Sigmoid colon (tissue), 6 donors: ENCODE measurements at regions not wholly inside any gene's neighbourhood (a gene's known extent, or its start where the extent isn't known, plus 50 kb on each side); places are given as distances from the start of the nearest gene placed in this dataset.

ENCODE experiments used
- DNase-seq: peaks from one replicate; pipeline ENCODE4 v3.0.0-alpha.2; 2019
- H3K27ac ChIP-seq, 4 donors: fragments of 200-600 bp; sonication (generic); one replicate each; pipeline ENCODE4 v1.5.1; 2016 to 2019; ENCODE audit warnings: mild to moderate bottlenecking in 1 of 4
- H3K27me3 ChIP-seq, 3 donors: fragments of 200-600 bp; sonication (generic); one replicate each; pipeline ENCODE4 v1.5.1; 2019; ENCODE audit warnings: mild to moderate bottlenecking in 1 of 3
- H3K36me3 ChIP-seq, 4 donors: fragments of 200-600 bp; sonication (generic); one replicate each; pipeline ENCODE4 v1.5.1; 2016 to 2019
- H3K4me1 ChIP-seq, 4 donors: fragments of 200-600 bp; sonication (generic); one replicate each; pipeline ENCODE4 v1.5.1; 2017 to 2019
- H3K4me3 ChIP-seq, 4 donors: fragments of 200-600 bp; sonication (generic); one replicate each; pipeline ENCODE4 v1.5.1; 2017 to 2019; ENCODE audit warnings: mild to moderate bottlenecking in 2 of 4, moderate library complexity in 1 of 4
- H3K9me3 ChIP-seq, 4 donors: fragments of 200-600 bp in 3 of 4; sonication (generic) in 3 of 4; one replicate each; pipeline versions ENCODE4 v1.5.1 to v1.6.1; 2013 to 2019
- EP300 ChIP-seq, 4 donors: sonication (generic); formaldehyde crosslinking; IDR thresholded peaks; one replicate each; pipeline ENCODE4 v1.6.1; 2017; ENCODE audit warnings: antibody characterized with exemption in 4 of 4
- POLR2A ChIP-seq, 2 donors: fragments of 450-650 bp; IDR thresholded peaks; one replicate each; pipeline ENCODE4 v1.6.1; 2016; ENCODE audit warnings: antibody characterized with exemption in 2 of 2, mild to moderate bottlenecking in 2 of 2, moderate library complexity in 2 of 2
- POLR2AphosphoS5 ChIP-seq, 4 donors: sonication (generic); formaldehyde crosslinking; IDR thresholded peaks; one replicate each; pipeline ENCODE4 v1.6.1; 2017; ENCODE audit warnings: antibody characterized with exemption in 4 of 4
- WGBS, 2 donors: extraction: QIAGEN DNeasy Blood & Tissue Kit; methylation state at CpG; one replicate each; pipeline ENCODE4 v1.1.7; 2013; 5-methylcytosine and 5-hydroxymethylcytosine counted together
- intact Hi-C: fragments of 100-400 bp; cut with DNase I; formaldehyde crosslinking; loops from one replicate; pipeline ENCODE4 v1.15.1; 2023
- TF ChIP-seq, protein P1 (sequence below), 4 experiments: fragments of 450-650 bp in 3 of 4; fragments of 200-600 bp in 1 of 4; IDR thresholded peaks; one replicate each; pipeline ENCODE4 v1.5.1; 2016 to 2019; ENCODE audit warnings: antibody characterized with exemption in 4 of 4, mild to moderate bottlenecking in 3 of 4, moderate library complexity in 2 of 4
- donor health status: healthy with polysubstance abuse.
- donor health status: healthy.

DNA sequence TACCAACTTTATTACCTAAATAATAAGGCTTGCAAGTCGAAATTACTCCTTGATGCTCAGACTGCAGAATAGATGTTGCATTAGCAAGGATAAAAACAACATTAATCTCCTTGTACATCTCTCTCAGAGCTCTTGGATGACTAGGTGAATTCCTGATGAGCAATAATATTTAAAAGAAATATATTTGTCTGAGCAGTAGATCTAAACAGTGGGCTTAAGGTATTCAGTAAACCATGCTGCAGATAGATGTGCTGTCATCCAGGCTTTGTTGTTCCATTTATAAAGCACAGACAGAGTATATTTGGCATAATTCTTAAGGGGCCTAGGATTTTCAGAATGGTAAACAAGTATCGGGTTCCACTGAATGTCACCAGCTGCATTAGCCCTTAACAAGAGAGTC is 257.1 kb downstream of the TUSC7 start:
- 59 to 64% methylated on average over 2 of the region's 2 CpGs for WGBS, 2 donors
- H3K27me3 ChIP-seq: no peaks in the 10 kb centered on the region
- H3K36me3 ChIP-seq: no peaks in the 10 kb centered on the region

DNA sequence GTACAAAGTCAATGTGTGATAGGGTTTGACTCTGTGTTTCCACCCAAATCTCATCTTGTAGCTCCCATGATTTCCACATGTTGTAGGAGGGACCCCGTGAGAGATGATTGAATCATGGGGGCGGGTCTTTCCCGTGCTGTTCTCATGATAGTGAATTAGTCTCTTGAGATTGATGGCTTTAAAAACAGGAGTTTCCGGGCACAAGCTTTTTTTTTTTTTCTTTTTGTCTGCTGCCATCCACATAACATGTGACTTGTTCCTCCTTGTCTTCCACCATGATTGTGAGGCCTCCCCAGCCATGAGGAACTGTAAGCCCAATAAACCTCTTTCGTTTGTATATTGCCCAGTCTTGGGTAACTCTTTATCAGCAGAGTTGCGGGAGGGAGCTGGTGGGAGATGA is 259.6 kb downstream of the TUSC7 start:
- Histone ChIP-seq H3K4me1 (no peaks in the 10 kb centered on the region), H3K4me3 (no peak overlapping the region), H3K36me3 (no peaks in the 10 kb centered on the region), H3K9me3 (no peaks in the 10 kb centered on the region), H3K27me3 (no peaks in the 10 kb centered on the region), H3K27ac (no peak overlapping the region)
- intact Hi-C loops: no loop called here
- TF ChIP-seq, protein P1, sequence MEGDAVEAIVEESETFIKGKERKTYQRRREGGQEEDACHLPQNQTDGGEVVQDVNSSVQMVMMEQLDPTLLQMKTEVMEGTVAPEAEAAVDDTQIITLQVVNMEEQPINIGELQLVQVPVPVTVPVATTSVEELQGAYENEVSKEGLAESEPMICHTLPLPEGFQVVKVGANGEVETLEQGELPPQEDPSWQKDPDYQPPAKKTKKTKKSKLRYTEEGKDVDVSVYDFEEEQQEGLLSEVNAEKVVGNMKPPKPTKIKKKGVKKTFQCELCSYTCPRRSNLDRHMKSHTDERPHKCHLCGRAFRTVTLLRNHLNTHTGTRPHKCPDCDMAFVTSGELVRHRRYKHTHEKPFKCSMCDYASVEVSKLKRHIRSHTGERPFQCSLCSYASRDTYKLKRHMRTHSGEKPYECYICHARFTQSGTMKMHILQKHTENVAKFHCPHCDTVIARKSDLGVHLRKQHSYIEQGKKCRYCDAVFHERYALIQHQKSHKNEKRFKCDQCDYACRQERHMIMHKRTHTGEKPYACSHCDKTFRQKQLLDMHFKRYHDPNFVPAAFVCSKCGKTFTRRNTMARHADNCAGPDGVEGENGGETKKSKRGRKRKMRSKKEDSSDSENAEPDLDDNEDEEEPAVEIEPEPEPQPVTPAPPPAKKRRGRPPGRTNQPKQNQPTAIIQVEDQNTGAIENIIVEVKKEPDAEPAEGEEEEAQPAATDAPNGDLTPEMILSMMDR (IDR thresholded peaks at IDR 0.05): no peak
- TF ChIP-seq POLR2AphosphoS5 (IDR thresholded peaks at IDR 0.05) (no peak), EP300 (IDR thresholded peaks at IDR 0.05) (no peak), POLR2A (IDR thresholded peaks at IDR 0.05) (no peak)
- 75 to 83% methylated on average over 6 of the region's 6 CpGs for WGBS, 2 donors
- DNase-seq: no peak

More for the DNA sequence above, 257.1 kb downstream of the TUSC7 start:
- TF ChIP-seq EP300 (IDR thresholded peaks at IDR 0.05) (no peak), POLR2A (IDR thresholded peaks at IDR 0.05) (no peak), POLR2AphosphoS5 (IDR thresholded peaks at IDR 0.05) (no peak)
- TF ChIP-seq, protein P1 (IDR thresholded peaks at IDR 0.05): no peak
- no peaks in the 10 kb centered on the region for H3K9me3 ChIP-seq
- no peak for DNase-seq
- no peak overlapping the region for H3K27ac ChIP-seq
- H3K4me3 ChIP-seq: no peak overlapping the region
- H3K4me1 ChIP-seq: no peaks in the 10 kb centered on the region
- intact Hi-C loops: no loop called here

DNA sequence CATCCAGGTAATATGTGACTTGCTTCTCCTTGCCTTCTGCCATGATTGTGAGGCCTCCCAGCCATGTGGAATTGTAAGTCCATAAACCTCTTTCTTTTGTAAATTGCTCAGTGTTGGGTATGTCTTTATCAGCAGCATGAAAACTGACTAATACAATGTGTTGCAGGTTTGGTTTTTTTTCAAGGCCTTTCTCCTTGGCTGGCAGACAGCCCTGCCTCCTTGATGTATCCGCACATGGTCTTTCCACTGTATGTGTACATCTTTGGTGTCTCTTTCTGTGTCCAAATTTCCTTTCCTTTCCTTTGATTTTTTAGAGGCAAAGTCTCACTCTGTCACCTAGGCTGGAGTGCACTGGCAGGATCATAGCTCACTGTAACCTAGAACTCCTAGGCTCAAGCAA is 260.1 kb downstream of the TUSC7 start:
- TF ChIP-seq EP300 (IDR thresholded peaks at IDR 0.05) (no peak), POLR2A (IDR thresholded peaks at IDR 0.05) (no peak), POLR2AphosphoS5 (IDR thresholded peaks at IDR 0.05) (no peak)
- TF ChIP-seq, protein P1 (IDR thresholded peaks at IDR 0.05): no peak
- Histone ChIP-seq H3K27ac (no peak overlapping the region), H3K9me3 (no peaks in the 10 kb centered on the region), H3K36me3 (no peaks in the 10 kb centered on the region), H3K4me1 (no peaks in the 10 kb centered on the region), H3K27me3 (no peaks in the 10 kb centered on the region), H3K4me3 (no peak overlapping the region)
- 97 to 98% methylated on average over 1 of the region's 1 CpG for WGBS, 2 donors
- intact Hi-C loops: no loop called here
- no peak for DNase-seq

DNA sequence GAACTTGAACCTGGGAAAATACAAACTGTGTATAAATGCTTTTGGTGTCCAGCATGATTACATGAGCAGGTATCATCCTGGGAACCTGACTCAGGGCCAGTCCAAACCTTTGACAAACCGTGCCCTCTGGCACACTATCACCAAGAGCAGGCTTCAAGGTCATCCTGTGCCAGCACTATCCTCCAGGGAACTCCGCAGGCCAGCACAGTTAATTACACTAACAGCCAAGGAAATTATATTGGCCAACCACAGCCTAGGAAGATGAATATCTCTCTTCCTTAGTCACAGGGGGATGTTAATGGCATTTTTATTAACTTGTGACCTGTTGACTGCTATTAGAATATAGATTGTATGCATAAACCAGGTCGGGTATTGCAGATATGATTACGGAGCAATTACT is 262.0 kb downstream of the TUSC7 start:
- DNase-seq: no peak
- WGBS, 2 donors: 46 to 64% methylated on average over 4 of the region's 4 CpGs
- no peaks in the 10 kb centered on the region for H3K4me1 ChIP-seq
- no peaks in the 10 kb centered on the region for H3K27me3 ChIP-seq
- no peaks in the 10 kb centered on the region for H3K9me3 ChIP-seq
- TF ChIP-seq, protein P1 (IDR thresholded peaks at IDR 0.05): no peak
- TF ChIP-seq POLR2A (IDR thresholded peaks at IDR 0.05) (no peak), POLR2AphosphoS5 (IDR thresholded peaks at IDR 0.05) (no peak), EP300 (IDR thresholded peaks at IDR 0.05) (no peak)
- intact Hi-C loops: no loop called here
- no peak overlapping the region for H3K27ac ChIP-seq
- no peaks in the 10 kb centered on the region for H3K36me3 ChIP-seq
- no peak overlapping the region for H3K4me3 ChIP-seq

DNA sequence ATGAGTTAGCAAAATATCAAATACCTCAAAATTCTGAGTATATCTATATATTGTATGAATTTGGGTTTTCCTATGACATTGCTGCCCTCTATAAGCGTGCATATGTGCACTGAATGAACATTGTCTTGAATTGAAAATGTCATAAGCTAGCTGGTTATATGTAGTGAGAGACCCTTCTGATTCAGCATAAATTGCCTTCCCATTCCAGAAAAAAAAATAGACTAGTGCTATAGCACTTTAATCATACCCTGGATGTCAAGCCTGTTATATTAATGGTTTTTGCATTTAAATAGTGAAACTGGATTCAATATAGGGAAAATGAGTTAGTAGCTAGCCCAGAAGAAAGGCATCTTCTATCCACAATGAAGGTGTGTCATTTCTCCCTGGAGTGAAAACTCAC is 265.1 kb downstream of the TUSC7 start:
- H3K4me1 ChIP-seq: no peaks in the 10 kb centered on the region
- TF ChIP-seq POLR2AphosphoS5 (IDR thresholded peaks at IDR 0.05) (no peak), EP300 (IDR thresholded peaks at IDR 0.05) (no peak), POLR2A (IDR thresholded peaks at IDR 0.05) (no peak)
- TF ChIP-seq, protein P1 (IDR thresholded peaks at IDR 0.05): no peak
- no peaks in the 10 kb centered on the region for H3K36me3 ChIP-seq
- DNase-seq: no peak
- H3K4me3 ChIP-seq: no peak overlapping the region
- 44 to 84% methylated on average over 1 of the region's 1 CpG for WGBS, 2 donors
- no peaks in the 10 kb centered on the region for H3K27me3 ChIP-seq
- H3K27ac ChIP-seq: no peak overlapping the region
- H3K9me3 ChIP-seq: no peaks in the 10 kb centered on the region
- intact Hi-C loops: no loop called here
